ENCODE measurements at regions not wholly inside any gene's neighbourhood (a gene's known extent, or its start where the extent isn't known, plus 50 kb on each side); places are given as distances from the start of the nearest gene placed in this dataset.

GRCh38 chr10:2303169-2303568 is 565.8 kb upstream of the ADARB2 start:
- peaks cover 7% of the 10 kb centered on the region; the same call in 2 of the 3 replicates for H3K9me3 Mint-ChIP-seq
- H3F3A ChIP-seq (replicated peaks; ENCODE audit: low read depth) = no peaks in the 10 kb centered on the region

More at GRCh38 chr10:2303169-2303568, 565.8 kb upstream of the ADARB2 start:
- Histone ChIP-seq H3K36me3 (ENCODE audit: insufficient read depth) (no peaks in the 10 kb centered on the region), H3K4me1 (ENCODE audit: insufficient read depth) (no peaks in the 10 kb centered on the region), H2AFZ (no peak overlapping the region), H3K4me2 (no peak overlapping the region), H3K27ac (ENCODE audit: low read depth) (no peak overlapping the region), H3K4me3 (no peak overlapping the region), H4K20me1 (replicated peaks; ENCODE audit: insufficient read depth) (no peaks in the 10 kb centered on the region), H3K27me3 (ENCODE audit: insufficient read depth) (no peaks in the 10 kb centered on the region), H3K9me2 (ENCODE audit: insufficient read depth) (no peaks in the 10 kb centered on the region), H3K79me2 (replicated peaks; ENCODE audit: insufficient read depth) (no peaks in the 10 kb centered on the region)
- Mint-ChIP-seq H3K4me3 (no peak overlapping the region), H3K27me3 (ENCODE audit: insufficient read depth, low read depth, poor library complexity) (peaks cover 6% of the 10 kb centered on the region), H3K27ac (no peak overlapping the region), H3K36me3 (ENCODE audit: low read depth) (no peaks in the 10 kb centered on the region), H3K4me1 (no peaks in the 10 kb centered on the region; the same call in 2 of the 3 replicates)
- ATAC-seq (no peak), DNase-seq (ENCODE audit: low spot score) (peak; percentile 37)
- TF ChIP-seq ZNF114 (CRISPR knock-in tag; IDR thresholded peaks at IDR 0.05) (no peak), CTCF (conservative IDR thresholded peaks at IDR 0.05; ENCODE audit: low read depth in 2 of 2) (0 out of 4 replicates have a peak, but pooled peaks of 1 of the 2 experiments have one; percentile 18), CREB1 (CRISPR knock-in tag; IDR thresholded peaks at IDR 0.05; ENCODE audit: low read depth) (no peak), NANOG (IDR thresholded peaks at IDR 0.05; ENCODE audit: borderline replicate concordance) (no peak), STAT1 (IDR thresholded peaks at IDR 0.05; ENCODE audit: unreplicated experiment) (no peak), ZNF462 (CRISPR knock-in tag; IDR thresholded peaks at IDR 0.05) (no peak), JUNB (IDR thresholded peaks at IDR 0.05; ENCODE audit: unreplicated experiment) (no peak), ZNF331 (CRISPR knock-in tag; IDR thresholded peaks at IDR 0.05; ENCODE audit: low read depth) (no peak)
